H1 (cell line): ENCODE measurements at regions not wholly inside any gene's neighbourhood (a gene's known extent, or its start where the extent isn't known, plus 50 kb on each side); places are given as distances from the start of the nearest gene placed in this dataset.

ENCODE experiments used
- CTCF ChIA-PET: fragments of 300-600 bp; sonication (Branson Sonifier 250); formaldehyde crosslinking; loops from one replicate; lab custom pipeline; 2021; ENCODE audit not compliant: partially characterized antibody; lab: Charles Lee
- POLR2A ChIA-PET: fragments of 300-600 bp; sonication (Branson Sonifier 250); formaldehyde crosslinking; loops from one replicate; lab custom pipeline; 2021; ENCODE audit warnings: inconsistent platforms; ENCODE audit not compliant: partially characterized antibody; lab: Charles Lee
- DNase-seq, 2 experiments: peaks; one replicate each; pipeline versions ENCODE4 v3.0.0 to v3.0.0-alpha.2; 2010 to 2022; ENCODE audit warnings: low spot score in 2 of 2, low read depth in 1 of 2, mixed read lengths in 1 of 2
- FAIRE-seq: peaks from 2 replicates; lab custom pipeline; 2011; peaks lifted over from hg19 to GRCh38; lab: Jason Lieb, UNC
- H2AFZ ChIP-seq: 2 replicates; pipeline ENCODE4 v1.8.1; 2012; ENCODE audit warnings: low read length, inconsistent platforms
- H2AK5ac ChIP-seq: 2 replicates; pipeline ENCODE4 v1.6.1; 2013; ENCODE audit warnings: low read depth, low read length
- H2BK120ac ChIP-seq: replicated peaks from 2 replicates; pipeline ENCODE3; 2013; ENCODE audit warnings: low read depth, low read length, inconsistent platforms
- H2BK12ac ChIP-seq: 2 replicates; pipeline ENCODE4 v1.6.1; 2013; ENCODE audit warnings: low read depth, low read length
- H2BK15ac ChIP-seq: 2 replicates; pipeline ENCODE4 v1.6.1; 2013; ENCODE audit warnings: low read length
- H2BK20ac ChIP-seq: 2 replicates; pipeline ENCODE4 v1.6.1; 2013; ENCODE audit warnings: low read length
- H2BK5ac ChIP-seq: 2 replicates; pipeline ENCODE4 v1.6.1; 2013; ENCODE audit warnings: low read depth, low read length
- H3K14ac ChIP-seq: 2 replicates; pipeline ENCODE4 v1.6.1; 2013; ENCODE audit warnings: inconsistent platforms; ENCODE audit not compliant: insufficient read length
- H3K18ac ChIP-seq: 2 replicates; pipeline ENCODE4 v1.6.1; 2013; ENCODE audit warnings: low read length; ENCODE audit errors: extremely low read depth
- H3K23ac ChIP-seq: 2 replicates; pipeline ENCODE4 v1.6.1; 2013; ENCODE audit warnings: inconsistent platforms; ENCODE audit not compliant: insufficient read length
- H3K23me2 ChIP-seq: 2 replicates; pipeline ENCODE4 v1.6.1; 2013; ENCODE audit warnings: low read depth, low read length
- H3K27ac ChIP-seq: 2 replicates; pipeline ENCODE4 v1.6.1; 2011; ENCODE audit warnings: low read depth, low read length, inconsistent platforms
- H3K27me3 ChIP-seq, 4 experiments: replicated peaks in 1 of 4; 1 replicate in 1 of 4; 2 replicates in 3 of 4; pipeline versions ENCODE4 v1.6.1 to v1.8.1; 2011 to 2013; ENCODE audit warnings: low read length in 3 of 4, mild to moderate bottlenecking in 3 of 4, inconsistent platforms in 2 of 4, mixed read lengths in 2 of 4, moderate library complexity in 1 of 4; ENCODE audit not compliant: control insufficient read depth in 3 of 4, insufficient read depth in 3 of 4; ENCODE audit errors: extremely low read depth in 1 of 4
- H3K36me3 ChIP-seq, 4 experiments: 2 replicates each; pipeline versions ENCODE4 v1.6.1 to v1.8.1; 2011 to 2013; ENCODE audit warnings: mild to moderate bottlenecking in 4 of 4, low read length in 3 of 4, moderate library complexity in 2 of 4, control low read depth in 1 of 4, inconsistent platforms in 1 of 4; ENCODE audit not compliant: insufficient read depth in 4 of 4, control insufficient read depth in 2 of 4
- H3K4ac ChIP-seq: replicated peaks from 2 replicates; pipeline ENCODE3; 2013; ENCODE audit warnings: low read length, low read depth, mixed read lengths, inconsistent platforms; ENCODE audit not compliant: insufficient read length
- H3K4me1 ChIP-seq, 4 experiments: replicated peaks in 1 of 4; 1 replicate in 1 of 4; 2 replicates in 3 of 4; pipeline versions ENCODE4 v1.6.1 to v1.8.1; 2011 to 2013; ENCODE audit warnings: low read length in 3 of 4, inconsistent platforms in 2 of 4, mixed read lengths in 1 of 4; ENCODE audit not compliant: insufficient read depth in 4 of 4, control insufficient read depth in 3 of 4
- H3K4me2 ChIP-seq, 2 experiments: 2 replicates each; pipeline versions ENCODE4 v1.6.1 to v1.8.1; 2011 to 2013; ENCODE audit warnings: low read depth in 2 of 2, low read length in 2 of 2, control low read depth in 1 of 2, inconsistent platforms in 1 of 2, mild to moderate bottlenecking in 1 of 2; ENCODE audit not compliant: insufficient read depth in 1 of 2
- H3K4me3 ChIP-seq, 4 experiments: fragments of 200-600, 300-600 bp in 1 of 4; sonication (generic), shearing (Covaris generic), sonication (Bioruptor Twin) in 1 of 4; 2 replicates each; pipeline versions ENCODE4 v1.5.1 to v1.8.1; 2011 to 2016; ENCODE audit warnings: low read length in 4 of 4, low read depth in 3 of 4, control low read depth in 2 of 4, inconsistent platforms in 2 of 4, mild to moderate bottlenecking in 2 of 4, mixed read lengths in 1 of 4, moderate library complexity in 1 of 4; ENCODE audit not compliant: insufficient read depth in 2 of 4; ENCODE audit errors: extremely low read depth in 1 of 4
- H3K56ac ChIP-seq: replicated peaks from 2 replicates; pipeline ENCODE3; 2013; ENCODE audit warnings: low read depth, mild to moderate bottlenecking, mixed read lengths, low read length, inconsistent platforms; ENCODE audit not compliant: insufficient read length
- H3K79me1 ChIP-seq: 2 replicates; pipeline ENCODE4 v1.6.1; 2013; ENCODE audit warnings: low read depth, low read length, control low read depth
- H3K79me2 ChIP-seq, 2 experiments: 2 replicates each; pipeline versions ENCODE4 v1.6.1 to v1.8.1; 2012 to 2013; ENCODE audit warnings: low read length in 2 of 2, mild to moderate bottlenecking in 2 of 2, inconsistent platforms in 1 of 2; ENCODE audit not compliant: insufficient read depth in 2 of 2, control insufficient read depth in 1 of 2
- H3K9ac ChIP-seq, 4 experiments: replicated peaks in 1 of 4; 1 replicate in 1 of 4; 2 replicates in 3 of 4; pipeline versions ENCODE4 v1.6.1 to v1.8.1; 2011 to 2013; ENCODE audit warnings: low read depth in 3 of 4, low read length in 3 of 4, control low read depth in 2 of 4, mild to moderate bottlenecking in 2 of 4, moderate library complexity in 2 of 4, inconsistent platforms in 1 of 4; ENCODE audit errors: extremely low read depth in 1 of 4
- H3K9me3 ChIP-seq, 2 experiments: 2 replicates each; pipeline versions ENCODE4 v1.6.1 to v1.8.1; 2012 to 2013; ENCODE audit warnings: mild to moderate bottlenecking in 2 of 2, moderate library complexity in 2 of 2, control low read depth in 1 of 2, inconsistent platforms in 1 of 2, low read depth in 1 of 2, low read length in 1 of 2, mixed read lengths in 1 of 2; ENCODE audit not compliant: insufficient read depth in 2 of 2
- H4K20me1 ChIP-seq, 2 experiments: replicated peaks in 1 of 2; 2 replicates each; pipeline versions ENCODE3 to v1.8.1; 2011 to 2013; ENCODE audit warnings: inconsistent platforms in 2 of 2, low read length in 2 of 2, mild to moderate bottlenecking in 1 of 2; ENCODE audit not compliant: insufficient read depth in 2 of 2, control insufficient read depth in 1 of 2
- H4K5ac ChIP-seq: 2 replicates; pipeline ENCODE4 v1.6.1; 2013; ENCODE audit warnings: low read length, low read depth, mixed read lengths, inconsistent platforms; ENCODE audit not compliant: insufficient read length
- H4K8ac ChIP-seq: 2 replicates; pipeline ENCODE4 v1.8.0; 2013; ENCODE audit warnings: mild to moderate bottlenecking, moderate library complexity, low read length, inconsistent platforms; ENCODE audit not compliant: insufficient read depth; ENCODE audit errors: extremely low read depth
- H4K91ac ChIP-seq: replicated peaks from 2 replicates; pipeline ENCODE3; 2013; ENCODE audit warnings: low read length, mixed read lengths, inconsistent platforms; ENCODE audit not compliant: insufficient read length
- CBX8 ChIP-seq: fragments of 300-800, 300-1000 bp; sonication (generic); IDR thresholded peaks from 2 replicates; pipeline ENCODE4 v1.7.1; 2016; ENCODE audit warnings: low read depth, low read length, borderline replicate concordance
- CHD1 ChIP-seq: IDR thresholded peaks from 2 replicates; pipeline ENCODE4 v1.6.1; 2012; ENCODE audit warnings: low read depth, low read length, improper control_type of control experiment
- FOSL1 ChIP-seq: IDR thresholded peaks from 2 replicates; pipeline ENCODE4 v1.6.1; 2011; ENCODE audit warnings: mild to moderate bottlenecking, low read depth, low read length, moderate library complexity; ENCODE audit not compliant: insufficient read depth
- GABPA ChIP-seq: IDR thresholded peaks from 2 replicates; pipeline ENCODE4 v1.6.1; 2011; ENCODE audit warnings: mild to moderate bottlenecking, low read length, moderate library complexity, borderline replicate concordance; ENCODE audit not compliant: insufficient read depth
- HDAC6 ChIP-seq: IDR thresholded peaks from one replicate; pipeline ENCODE4 v1.7.1; 2012; ENCODE audit warnings: low read depth, mild to moderate bottlenecking, inconsistent platforms, low read length, moderate library complexity
- JUN ChIP-seq: IDR thresholded peaks from 2 replicates; pipeline ENCODE4 v1.6.1; 2011; ENCODE audit warnings: low read depth, mild to moderate bottlenecking, improper control_type of control experiment, low read length
- KDM1A ChIP-seq: fragments of 200-600, 300-600 bp; sonication (generic); IDR thresholded peaks from 2 replicates; pipeline ENCODE4 v1.7.1; 2016; ENCODE audit warnings: mild to moderate bottlenecking, low read length, borderline replicate concordance
- NRF1 ChIP-seq: IDR thresholded peaks from 2 replicates; pipeline ENCODE4 v1.6.1; 2011; ENCODE audit warnings: mild to moderate bottlenecking, low read depth, low read length, improper control_type of control experiment
- POLR2A ChIP-seq, 2 experiments: IDR thresholded peaks; 1 replicate in 1 of 2; 2 replicates in 1 of 2; pipeline ENCODE4 v1.6.1; 2011; ENCODE audit warnings: low read depth in 2 of 2, low read length in 2 of 2, mild to moderate bottlenecking in 2 of 2; ENCODE audit errors: control extremely low read depth in 1 of 2
- RFX5 ChIP-seq: IDR thresholded peaks from 2 replicates; pipeline ENCODE4 v1.6.1; 2011; ENCODE audit warnings: low read depth, low read length, improper control_type of control experiment, borderline replicate concordance
- RXRA ChIP-seq: IDR thresholded peaks from 2 replicates; pipeline ENCODE4 v1.6.1; 2011; ENCODE audit warnings: low read depth, mild to moderate bottlenecking, low read length, moderate library complexity; ENCODE audit not compliant: insufficient read depth
- SAP30 ChIP-seq: fragments of 300-600 bp; sonication (generic); IDR thresholded peaks from 2 replicates; pipeline ENCODE4 v1.7.1; 2012; ENCODE audit warnings: low read length, moderate library complexity, mild to moderate bottlenecking, inconsistent platforms; ENCODE audit not compliant: insufficient read depth, insufficient replicate concordance
- SP1 ChIP-seq: IDR thresholded peaks from 2 replicates; pipeline ENCODE4 v1.6.1; 2011; ENCODE audit warnings: low read depth, low read length
- TBP ChIP-seq: IDR thresholded peaks from 2 replicates; pipeline ENCODE4 v1.6.1; 2011; ENCODE audit warnings: low read depth, low read length, improper control_type of control experiment
- TCF12 ChIP-seq: IDR thresholded peaks from 2 replicates; pipeline ENCODE4 v1.6.1; 2011; ENCODE audit warnings: low read depth, mild to moderate bottlenecking, low read length
- WGBS, 2 experiments: shearing (Covaris generic) in 1 of 2; methylation state at CpG; one replicate each; pipeline versions ENCODE4 v1.1.6 to v1.1.7; 2013 to 2015; ENCODE audit warnings: low lambda C conversion rate in 2 of 2, mixed read lengths in 2 of 2, inconsistent platforms in 1 of 2, low coverage in 1 of 2, missing lambda C conversion rate in 1 of 2; ENCODE audit not compliant: insufficient replicate concordance in 2 of 2, insufficient coverage in 1 of 2, insufficient read length in 1 of 2; ENCODE audit errors: extremely low coverage in 1 of 2, missing lambda C conversion rate in 1 of 2; 5-methylcytosine and 5-hydroxymethylcytosine counted together

- Histone ChIP-seq H4K20me1 (no peaks in the 10 kb centered on the region), H4K91ac (no peak overlapping the region), H2AFZ (no peak overlapping the region), H3K23ac (no peak overlapping the region), H2BK120ac (no peak overlapping the region), H2BK20ac (no peak overlapping the region), H4K8ac (no peak overlapping the region), H2BK12ac (no peak overlapping the region), H2AK5ac (no peak overlapping the region), H3K27me3 (no peaks in the 10 kb centered on the region; a peak in 1 of 7 replicates), H3K27ac (no peak overlapping the region), H3K18ac (no peak overlapping the region), H3K9ac (no peak overlapping the region), H3K36me3 (no peaks in the 10 kb centered on the region), H3K23me2 (no peaks in the 10 kb centered on the region), H3K14ac (no peak overlapping the region), H3K56ac (no peak overlapping the region), H3K79me1 (no peaks in the 10 kb centered on the region), H3K4me2 (peak overlapping the region in 1 of 2 experiments; percentile 16; a peak in 2 of 4 replicates), H3K9me3 (no peaks in the 10 kb centered on the region), H3K4me1 (peaks cover 0 to 22% (median 19%) of the 10 kb centered on the region in 4 experiments; a peak in 5 of 7 replicates), H3K4me3 (no peak overlapping the region), H4K5ac (no peak overlapping the region), H2BK5ac (no peak overlapping the region), H2BK15ac (no peak overlapping the region), H3K4ac (no peak overlapping the region), H3K79me2 (no peaks in the 10 kb centered on the region)
- DNase-seq (no peak), FAIRE-seq (no peak)
- POLR2A ChIA-PET = no interaction called here
- 60% methylated on average over 8 of the region's 8 CpGs; no CpG with 5 or more reads in 1 of the 2 experiments for WGBS, 2 experiments
- TF ChIP-seq HDAC6 (no peak), FOSL1 (no peak), TCF12 (no peak), TBP (no peak), RFX5 (no peak), SP1 (no peak), CHD1 (no peak), GABPA (no peak), RXRA (no peak), POLR2A (IDR thresholded peaks at IDR 0.05; ENCODE audit: control extremely low read depth in 1 of 2, low read depth in 2 of 2, low read length in 2 of 2) (no peak), CBX8 (no peak), NRF1 (no peak), KDM1A (no peak), SAP30 (no peak), JUN (no peak)
- CTCF ChIA-PET = interaction anchor here (1.3 kb wide), 1 partner anchor 53 kb away, joined by 3 read pairs; no protein-coding TSS in a partner anchor
Observed at GRCh38 chr5:4196744-4197143, 601.1 kb downstream of the IRX1 start.
